ENCODE measurements at regions not wholly inside any gene's neighbourhood (a gene's known extent, or its start where the extent isn't known, plus 50 kb on each side); places are given as distances from the start of the nearest gene placed in this dataset.

- no peak for DNase-seq
Observed at GRCh38 chr5:56617998-56618397, 197.4 kb upstream of the MAP3K1 start.

- no peak for DNase-seq
Observed at GRCh38 chr5:56616454-56617160, 198.7 kb upstream of the MAP3K1 start.

- DNase-seq = no peak
Observed at GRCh38 chr5:56615361-56616153, 199.8 kb upstream of the MAP3K1 start.

GRCh38 chr5:56612759-56613158, 202.6 kb upstream of the MAP3K1 start:
- no peak for DNase-seq

- DNase-seq = no peak
Observed at GRCh38 chr5:56612353-56612752, 203.0 kb upstream of the MAP3K1 start.

GRCh38 chr5:56610093-56610698, 205.2 kb upstream of the MAP3K1 start:
- no peak for DNase-seq

GRCh38 chr5:56608217-56608925, 207.0 kb upstream of the MAP3K1 start:
- DNase-seq = no peak

GRCh38 chr5:56607551-56607950, 207.8 kb upstream of the MAP3K1 start:
- DNase-seq = no peak

GRCh38 chr5:56607074-56607473, 208.3 kb upstream of the MAP3K1 start:
- DNase-seq = no peak

GRCh38 chr5:56606192-56606591, 209.2 kb upstream of the MAP3K1 start:
- no peak for DNase-seq

GRCh38 chr5:56605231-56605630, 210.1 kb upstream of the MAP3K1 start:
- no peak for DNase-seq

GRCh38 chr5:56601641-56602071, 213.7 kb upstream of the MAP3K1 start:
- no peak for DNase-seq

GRCh38 chr5:56598941-56599340, 216.4 kb upstream of the MAP3K1 start:
- DNase-seq = no peak

- no peak for DNase-seq
Observed at GRCh38 chr5:56596155-56596554, 219.2 kb upstream of the MAP3K1 start.

GRCh38 chr5:56595566-56595965, 219.8 kb upstream of the MAP3K1 start:
- DNase-seq = no peak

GRCh38 chr5:56594792-56595191, 220.6 kb upstream of the MAP3K1 start:
- DNase-seq = no peak

GRCh38 chr5:56591081-56591480, 224.3 kb upstream of the MAP3K1 start:
- no peak for DNase-seq

GRCh38 chr5:56589481-56589860, 225.9 kb upstream of the MAP3K1 start:
- DNase-seq = no peak

GRCh38 chr5:56588636-56589480, 226.5 kb upstream of the MAP3K1 start:
- DNase-seq = no peak

GRCh38 chr5:56588131-56588487, 227.2 kb upstream of the MAP3K1 start:
- no peak for DNase-seq

- no peak for DNase-seq
Observed at GRCh38 chr5:56587381-56588130, 227.8 kb upstream of the MAP3K1 start.
